Liver (tissue), 3 donors: ENCODE measurements at regions not wholly inside any gene's neighbourhood (a gene's known extent, or its start where the extent isn't known, plus 50 kb on each side); places are given as distances from the start of the nearest gene placed in this dataset.

Experiments used
- CTCF ChIP-seq: fragments of 150-350 bp; IDR thresholded peaks from 2 replicates; pipeline ENCODE4 v1.5.1; 2017; ENCODE audit warnings: improper control_type of control experiment, low read depth, low read length; ENCODE audit not compliant: missing input control
- EGR1 ChIP-seq, 2 donors: IDR thresholded peaks; 2 replicates each; pipeline ENCODE4 v1.6.1; 2016 to 2018; ENCODE audit warnings: antibody characterized with exemption in 2 of 2, low read depth in 2 of 2
- FOXA1 ChIP-seq: IDR thresholded peaks from 2 replicates; pipeline ENCODE4 v1.6.1; 2016; ENCODE audit warnings: antibody characterized with exemption
- HNF4G ChIP-seq: IDR thresholded peaks from 2 replicates; pipeline ENCODE4 v1.6.1; 2016; ENCODE audit warnings: antibody characterized with exemption
- JUND ChIP-seq, 2 donors: IDR thresholded peaks; 2 replicates each; pipeline ENCODE4 v1.6.1; 2016; ENCODE audit warnings: antibody characterized with exemption in 2 of 2
- RAD21 ChIP-seq, 2 donors: IDR thresholded peaks; 2 replicates each; pipeline ENCODE4 v1.6.1; 2016; ENCODE audit warnings: antibody characterized with exemption in 2 of 2, mild to moderate bottlenecking in 2 of 2
- SP1 ChIP-seq: IDR thresholded peaks from 2 replicates; pipeline ENCODE4 v1.6.1; 2018; ENCODE audit warnings: antibody characterized with exemption, mild to moderate bottlenecking
- TAF1 ChIP-seq: conservative IDR thresholded peaks from 2 replicates; pipeline ENCODE4 v1.6.1; 2016; ENCODE audit warnings: antibody characterized with exemption, mild to moderate bottlenecking
- YY1 ChIP-seq: IDR thresholded peaks from 2 replicates; pipeline ENCODE4 v1.6.1; 2016; ENCODE audit warnings: antibody characterized with exemption, mild to moderate bottlenecking
- TF ChIP-seq, protein P1 (sequence below): IDR thresholded peaks from 2 replicates; pipeline ENCODE4 v1.6.1; 2016; ENCODE audit warnings: antibody characterized with exemption, mild to moderate bottlenecking
- TF ChIP-seq, protein P2 (sequence below): IDR thresholded peaks from 2 replicates; pipeline ENCODE4 v1.6.1; 2016; ENCODE audit warnings: antibody characterized with exemption
- TF ChIP-seq, protein P3 (sequence below): IDR thresholded peaks from 2 replicates; pipeline ENCODE4 v1.6.1; 2016; ENCODE audit warnings: antibody characterized with exemption
- TF ChIP-seq, protein P4 (sequence below): IDR thresholded peaks from 2 replicates; pipeline ENCODE4 v1.6.1; 2016; ENCODE audit warnings: antibody characterized with exemption
- donor health status: healthy.
- donor health status: healthy.

GRCh38 chr3:83122774-83123350, 1361.4 kb upstream of the GBE1 start:
- TF ChIP-seq CTCF: no peak
- TF ChIP-seq RAD21 (IDR thresholded peaks at IDR 0.05): no peak
- no peak for TF ChIP-seq TAF1
- TF ChIP-seq, protein P1, sequence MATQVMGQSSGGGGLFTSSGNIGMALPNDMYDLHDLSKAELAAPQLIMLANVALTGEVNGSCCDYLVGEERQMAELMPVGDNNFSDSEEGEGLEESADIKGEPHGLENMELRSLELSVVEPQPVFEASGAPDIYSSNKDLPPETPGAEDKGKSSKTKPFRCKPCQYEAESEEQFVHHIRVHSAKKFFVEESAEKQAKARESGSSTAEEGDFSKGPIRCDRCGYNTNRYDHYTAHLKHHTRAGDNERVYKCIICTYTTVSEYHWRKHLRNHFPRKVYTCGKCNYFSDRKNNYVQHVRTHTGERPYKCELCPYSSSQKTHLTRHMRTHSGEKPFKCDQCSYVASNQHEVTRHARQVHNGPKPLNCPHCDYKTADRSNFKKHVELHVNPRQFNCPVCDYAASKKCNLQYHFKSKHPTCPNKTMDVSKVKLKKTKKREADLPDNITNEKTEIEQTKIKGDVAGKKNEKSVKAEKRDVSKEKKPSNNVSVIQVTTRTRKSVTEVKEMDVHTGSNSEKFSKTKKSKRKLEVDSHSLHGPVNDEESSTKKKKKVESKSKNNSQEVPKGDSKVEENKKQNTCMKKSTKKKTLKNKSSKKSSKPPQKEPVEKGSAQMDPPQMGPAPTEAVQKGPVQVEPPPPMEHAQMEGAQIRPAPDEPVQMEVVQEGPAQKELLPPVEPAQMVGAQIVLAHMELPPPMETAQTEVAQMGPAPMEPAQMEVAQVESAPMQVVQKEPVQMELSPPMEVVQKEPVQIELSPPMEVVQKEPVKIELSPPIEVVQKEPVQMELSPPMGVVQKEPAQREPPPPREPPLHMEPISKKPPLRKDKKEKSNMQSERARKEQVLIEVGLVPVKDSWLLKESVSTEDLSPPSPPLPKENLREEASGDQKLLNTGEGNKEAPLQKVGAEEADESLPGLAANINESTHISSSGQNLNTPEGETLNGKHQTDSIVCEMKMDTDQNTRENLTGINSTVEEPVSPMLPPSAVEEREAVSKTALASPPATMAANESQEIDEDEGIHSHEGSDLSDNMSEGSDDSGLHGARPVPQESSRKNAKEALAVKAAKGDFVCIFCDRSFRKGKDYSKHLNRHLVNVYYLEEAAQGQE: no peak
- TF ChIP-seq, protein P2, sequence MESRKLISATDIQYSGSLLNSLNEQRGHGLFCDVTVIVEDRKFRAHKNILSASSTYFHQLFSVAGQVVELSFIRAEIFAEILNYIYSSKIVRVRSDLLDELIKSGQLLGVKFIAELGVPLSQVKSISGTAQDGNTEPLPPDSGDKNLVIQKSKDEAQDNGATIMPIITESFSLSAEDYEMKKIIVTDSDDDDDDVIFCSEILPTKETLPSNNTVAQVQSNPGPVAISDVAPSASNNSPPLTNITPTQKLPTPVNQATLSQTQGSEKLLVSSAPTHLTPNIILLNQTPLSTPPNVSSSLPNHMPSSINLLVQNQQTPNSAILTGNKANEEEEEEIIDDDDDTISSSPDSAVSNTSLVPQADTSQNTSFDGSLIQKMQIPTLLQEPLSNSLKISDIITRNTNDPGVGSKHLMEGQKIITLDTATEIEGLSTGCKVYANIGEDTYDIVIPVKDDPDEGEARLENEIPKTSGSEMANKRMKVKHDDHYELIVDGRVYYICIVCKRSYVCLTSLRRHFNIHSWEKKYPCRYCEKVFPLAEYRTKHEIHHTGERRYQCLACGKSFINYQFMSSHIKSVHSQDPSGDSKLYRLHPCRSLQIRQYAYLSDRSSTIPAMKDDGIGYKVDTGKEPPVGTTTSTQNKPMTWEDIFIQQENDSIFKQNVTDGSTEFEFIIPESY: no peak
- TF ChIP-seq YY1: no peak
- TF ChIP-seq, protein P3, sequence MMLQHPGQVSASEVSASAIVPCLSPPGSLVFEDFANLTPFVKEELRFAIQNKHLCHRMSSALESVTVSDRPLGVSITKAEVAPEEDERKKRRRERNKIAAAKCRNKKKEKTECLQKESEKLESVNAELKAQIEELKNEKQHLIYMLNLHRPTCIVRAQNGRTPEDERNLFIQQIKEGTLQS: no peak
- TF ChIP-seq, protein P4, sequence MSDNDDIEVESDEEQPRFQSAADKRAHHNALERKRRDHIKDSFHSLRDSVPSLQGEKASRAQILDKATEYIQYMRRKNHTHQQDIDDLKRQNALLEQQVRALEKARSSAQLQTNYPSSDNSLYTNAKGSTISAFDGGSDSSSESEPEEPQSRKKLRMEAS: no peak
- TF ChIP-seq FOXA1: no peak
- no peak for TF ChIP-seq JUND (IDR thresholded peaks at IDR 0.05)
- TF ChIP-seq SP1: no peak
- no peak for TF ChIP-seq EGR1 (IDR thresholded peaks at IDR 0.05; ENCODE audit: low read depth in 2 of 2)
- no peak for TF ChIP-seq HNF4G
